ENCODE measurements at regions not wholly inside any gene's neighbourhood (a gene's known extent, or its start where the extent isn't known, plus 50 kb on each side); places are given as distances from the start of the nearest gene placed in this dataset.

GRCh38 chr11:29511394-29511793 is 505.4 kb downstream of the KCNA4 start:
- Histone ChIP-seq H3K9me3 (no peaks in the 10 kb centered on the region), H3K4me3 (replicated peaks in 1 of 3) (no peak overlapping the region), H3K4me1 (no peaks in the 10 kb centered on the region), H3K36me3 (no peaks in the 10 kb centered on the region), H3K27me3 (no peaks in the 10 kb centered on the region), H3K27ac (no peak overlapping the region)
- intact Hi-C loops (cut with DNase I) = no loop called here
- no peak for TF ChIP-seq POLR2A (IDR thresholded peaks at IDR 0.05)
- no peak for TF ChIP-seq CTCF (IDR thresholded peaks at IDR 0.05)
- no peak for DNase-seq

GRCh38 chr11:29507376-29507775 is 509.5 kb downstream of the KCNA4 start:
- Histone ChIP-seq H3K27ac (no peak overlapping the region), H3K4me1 (no peaks in the 10 kb centered on the region), H3K27me3 (no peaks in the 10 kb centered on the region), H3K36me3 (no peaks in the 10 kb centered on the region), H3K4me3 (replicated peaks in 1 of 3) (no peak overlapping the region), H3K9me3 (no peaks in the 10 kb centered on the region)
- no peak for TF ChIP-seq POLR2A (IDR thresholded peaks at IDR 0.05)
- TF ChIP-seq CTCF (IDR thresholded peaks at IDR 0.05) = no peak
- no peak for DNase-seq
- intact Hi-C loops (cut with DNase I) = no loop called here

- DNase-seq = no peak
- intact Hi-C loops (cut with DNase I) = no loop called here
Observed at GRCh38 chr11:29495676-29496075, 521.2 kb downstream of the KCNA4 start.

GRCh38 chr11:29490938-29491337 is 525.9 kb downstream of the KCNA4 start:
- TF ChIP-seq POLR2A (IDR thresholded peaks at IDR 0.05) = no peak
- TF ChIP-seq CTCF (IDR thresholded peaks at IDR 0.05) = no peak
- no peaks in the 10 kb centered on the region for H3K4me1 ChIP-seq
- H3K27me3 ChIP-seq = no peaks in the 10 kb centered on the region
- H3K36me3 ChIP-seq = no peaks in the 10 kb centered on the region
- H3K9me3 ChIP-seq = no peaks in the 10 kb centered on the region
- WGBS, 2 donors = 90 to 92% methylated on average over 1 of the region's 1 CpG
- no peak overlapping the region for H3K4me3 ChIP-seq (replicated peaks in 1 of 3)
- intact Hi-C loops (cut with DNase I) = no loop called here
- no peak overlapping the region for H3K27ac ChIP-seq
- DNase-seq = no peak

More at GRCh38 chr11:29495676-29496075, 521.2 kb downstream of the KCNA4 start:
- H3K9me3 ChIP-seq = no peaks in the 10 kb centered on the region
- no peak overlapping the region for H3K4me3 ChIP-seq (replicated peaks in 1 of 3)
- H3K36me3 ChIP-seq = no peaks in the 10 kb centered on the region
- no peaks in the 10 kb centered on the region for H3K4me1 ChIP-seq
- TF ChIP-seq CTCF (IDR thresholded peaks at IDR 0.05) (no peak), POLR2A (IDR thresholded peaks at IDR 0.05) (no peak)
- H3K27ac ChIP-seq = no peak overlapping the region
- 84 to 92% methylated on average over 3 of the region's 3 CpGs for WGBS, 2 donors
- H3K27me3 ChIP-seq = no peaks in the 10 kb centered on the region

- Histone ChIP-seq H3K27me3 (no peaks in the 10 kb centered on the region), H3K4me1 (no peaks in the 10 kb centered on the region), H3K27ac (no peak overlapping the region), H3K4me3 (replicated peaks in 1 of 3) (no peak overlapping the region), H3K9me3 (no peaks in the 10 kb centered on the region), H3K36me3 (no peaks in the 10 kb centered on the region)
- no peak for DNase-seq
- intact Hi-C loops (cut with DNase I) = no loop called here
- TF ChIP-seq POLR2A (IDR thresholded peaks at IDR 0.05) (no peak), CTCF (IDR thresholded peaks at IDR 0.05) (no peak)
Observed at GRCh38 chr11:29486301-29486700, 530.5 kb downstream of the KCNA4 start.

Measured in thyroid gland (tissue), 4 donors.